Spleen (tissue), 7 donors: ENCODE measurements at regions not wholly inside any gene's neighbourhood (a gene's known extent, or its start where the extent isn't known, plus 50 kb on each side); places are given as distances from the start of the nearest gene placed in this dataset.

Source experiments
- POLR2A ChIP-seq, 3 donors: fragments of 450-650 bp; IDR thresholded peaks; one replicate each; pipeline ENCODE4 v1.5.1; 2017; ENCODE audit warnings: antibody characterized with exemption in 3 of 3, mild to moderate bottlenecking in 1 of 3
- POLR2AphosphoS5 ChIP-seq, 3 donors: sonication (generic); formaldehyde crosslinking; IDR thresholded peaks; one replicate each; pipeline ENCODE4 v1.5.1; 2017; ENCODE audit warnings: antibody characterized with exemption in 3 of 3
- TF ChIP-seq, protein P1 (sequence below), 11 experiments: fragments of 200-600 bp in 7 of 11; fragments of 450-650 bp in 4 of 11; sonication (generic) in 4 of 11; IDR thresholded peaks in 8 of 11; conservative IDR thresholded peaks in 3 of 11; 1 replicate in 7 of 11; 2 replicates in 4 of 11; pipeline versions ENCODE4 v1.4.0 to v1.8.0; 2016 to 2021; ENCODE audit warnings: antibody characterized with exemption in 11 of 11, inconsistent platforms in 4 of 11, mild to moderate bottlenecking in 1 of 11
- donor health status: DM: no; HTN: no; CAD: no; lungs with moderate emphysema.
- donor health status: DM: no; HTN: no; CAD: no.
- donor health status: DM: no; HTN: no; CAD: no.

DNA sequence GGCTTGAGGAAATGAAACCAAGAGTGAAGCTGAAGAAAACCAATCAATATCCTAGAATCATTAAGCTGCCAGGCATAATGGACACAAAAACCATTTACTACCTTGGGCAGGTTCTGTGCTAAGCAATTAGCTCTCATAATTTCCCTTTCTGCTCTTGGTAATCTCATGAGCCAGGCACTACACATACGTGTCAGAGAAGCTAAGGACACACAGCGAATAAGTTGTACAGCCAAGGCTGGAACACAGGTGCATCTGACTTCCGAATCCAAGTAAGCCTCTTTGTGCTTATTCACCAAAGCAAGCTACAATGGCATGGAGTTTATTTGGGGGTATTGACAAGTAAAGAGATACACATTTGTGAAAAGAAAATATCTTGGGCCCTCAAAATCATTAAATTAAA, 1343.9 kb upstream of the MIR17HG start:
- TF ChIP-seq, protein P1, sequence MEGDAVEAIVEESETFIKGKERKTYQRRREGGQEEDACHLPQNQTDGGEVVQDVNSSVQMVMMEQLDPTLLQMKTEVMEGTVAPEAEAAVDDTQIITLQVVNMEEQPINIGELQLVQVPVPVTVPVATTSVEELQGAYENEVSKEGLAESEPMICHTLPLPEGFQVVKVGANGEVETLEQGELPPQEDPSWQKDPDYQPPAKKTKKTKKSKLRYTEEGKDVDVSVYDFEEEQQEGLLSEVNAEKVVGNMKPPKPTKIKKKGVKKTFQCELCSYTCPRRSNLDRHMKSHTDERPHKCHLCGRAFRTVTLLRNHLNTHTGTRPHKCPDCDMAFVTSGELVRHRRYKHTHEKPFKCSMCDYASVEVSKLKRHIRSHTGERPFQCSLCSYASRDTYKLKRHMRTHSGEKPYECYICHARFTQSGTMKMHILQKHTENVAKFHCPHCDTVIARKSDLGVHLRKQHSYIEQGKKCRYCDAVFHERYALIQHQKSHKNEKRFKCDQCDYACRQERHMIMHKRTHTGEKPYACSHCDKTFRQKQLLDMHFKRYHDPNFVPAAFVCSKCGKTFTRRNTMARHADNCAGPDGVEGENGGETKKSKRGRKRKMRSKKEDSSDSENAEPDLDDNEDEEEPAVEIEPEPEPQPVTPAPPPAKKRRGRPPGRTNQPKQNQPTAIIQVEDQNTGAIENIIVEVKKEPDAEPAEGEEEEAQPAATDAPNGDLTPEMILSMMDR (IDR thresholded peaks at IDR 0.05 in 8 of 11, conservative IDR thresholded peaks at IDR 0.05 in 3 of 11): no peak
- TF ChIP-seq POLR2A (IDR thresholded peaks at IDR 0.05) (no peak), POLR2AphosphoS5 (IDR thresholded peaks at IDR 0.05) (no peak)
